ENCODE measurements at regions not wholly inside any gene's neighbourhood (a gene's known extent, or its start where the extent isn't known, plus 50 kb on each side); places are given as distances from the start of the nearest gene placed in this dataset.

- H3K36me3 ChIP-seq (ENCODE audit: control insufficient read depth, insufficient read depth, low read length) = no peaks in the 10 kb centered on the region
- H3K9me3 ChIP-seq (ENCODE audit: control insufficient read depth, insufficient read depth, low read depth, low read length) = no peaks in the 10 kb centered on the region
- ChIA-PET CTCF (interaction anchor here (0.6 kb wide), 1 partner anchor 1115 kb away, joined by 3 read pairs; no protein-coding TSS in a partner anchor), POLR2A (no interaction called here)
- intact Hi-C loops (cut with micrococcal nuclease; ENCODE audit: unreplicated experiment) = no loop called here
- TF ChIP-seq POLR2AphosphoS5 (IDR thresholded peaks at IDR 0.05; ENCODE audit: low read depth, low read length) (no peak), SIN3A (IDR thresholded peaks at IDR 0.05; ENCODE audit: borderline replicate concordance, insufficient read depth, low read depth, low read length) (no peak), CTCF (IDR thresholded peaks at IDR 0.05) (no peak), TCF7L2 (IDR thresholded peaks at IDR 0.05; ENCODE audit: low read depth, low read length) (no peak)
- TF ChIP-seq, protein P1, sequence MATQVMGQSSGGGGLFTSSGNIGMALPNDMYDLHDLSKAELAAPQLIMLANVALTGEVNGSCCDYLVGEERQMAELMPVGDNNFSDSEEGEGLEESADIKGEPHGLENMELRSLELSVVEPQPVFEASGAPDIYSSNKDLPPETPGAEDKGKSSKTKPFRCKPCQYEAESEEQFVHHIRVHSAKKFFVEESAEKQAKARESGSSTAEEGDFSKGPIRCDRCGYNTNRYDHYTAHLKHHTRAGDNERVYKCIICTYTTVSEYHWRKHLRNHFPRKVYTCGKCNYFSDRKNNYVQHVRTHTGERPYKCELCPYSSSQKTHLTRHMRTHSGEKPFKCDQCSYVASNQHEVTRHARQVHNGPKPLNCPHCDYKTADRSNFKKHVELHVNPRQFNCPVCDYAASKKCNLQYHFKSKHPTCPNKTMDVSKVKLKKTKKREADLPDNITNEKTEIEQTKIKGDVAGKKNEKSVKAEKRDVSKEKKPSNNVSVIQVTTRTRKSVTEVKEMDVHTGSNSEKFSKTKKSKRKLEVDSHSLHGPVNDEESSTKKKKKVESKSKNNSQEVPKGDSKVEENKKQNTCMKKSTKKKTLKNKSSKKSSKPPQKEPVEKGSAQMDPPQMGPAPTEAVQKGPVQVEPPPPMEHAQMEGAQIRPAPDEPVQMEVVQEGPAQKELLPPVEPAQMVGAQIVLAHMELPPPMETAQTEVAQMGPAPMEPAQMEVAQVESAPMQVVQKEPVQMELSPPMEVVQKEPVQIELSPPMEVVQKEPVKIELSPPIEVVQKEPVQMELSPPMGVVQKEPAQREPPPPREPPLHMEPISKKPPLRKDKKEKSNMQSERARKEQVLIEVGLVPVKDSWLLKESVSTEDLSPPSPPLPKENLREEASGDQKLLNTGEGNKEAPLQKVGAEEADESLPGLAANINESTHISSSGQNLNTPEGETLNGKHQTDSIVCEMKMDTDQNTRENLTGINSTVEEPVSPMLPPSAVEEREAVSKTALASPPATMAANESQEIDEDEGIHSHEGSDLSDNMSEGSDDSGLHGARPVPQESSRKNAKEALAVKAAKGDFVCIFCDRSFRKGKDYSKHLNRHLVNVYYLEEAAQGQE (IDR thresholded peaks at IDR 0.05; ENCODE audit: insufficient read depth in 1 of 2, low read depth in 2 of 2, low read length in 1 of 2) = no peak
- no peak for ATAC-seq
- no TSS peak for BruUV-seq (replicated peaks)
- in situ Hi-C loops (cut with HindIII; ENCODE audit: low pct_unique_long_range_greater_than_20kb, low sequenced_read_pairs) = no loop called here
- H3K4me3 ChIP-seq (ENCODE audit: low read depth in 2 of 2, low read length in 2 of 2) = no peak overlapping the region
- no peak for DNase-seq (ENCODE audit: low read depth, low spot score)
- H3K4me1 ChIP-seq (ENCODE audit: control insufficient read depth, insufficient read depth, low read length) = no peaks in the 10 kb centered on the region
- no peak overlapping the region for H3K27ac ChIP-seq (ENCODE audit: low read length)
- no peaks in the 10 kb centered on the region; the same call in 1 of the 2 replicates for H3K27me3 ChIP-seq (ENCODE audit: control insufficient read depth, insufficient read depth, low read length)
Observed at GRCh38 chr6:2542858-2543218, 207.9 kb downstream of the MYLK4 start.

DNA sequence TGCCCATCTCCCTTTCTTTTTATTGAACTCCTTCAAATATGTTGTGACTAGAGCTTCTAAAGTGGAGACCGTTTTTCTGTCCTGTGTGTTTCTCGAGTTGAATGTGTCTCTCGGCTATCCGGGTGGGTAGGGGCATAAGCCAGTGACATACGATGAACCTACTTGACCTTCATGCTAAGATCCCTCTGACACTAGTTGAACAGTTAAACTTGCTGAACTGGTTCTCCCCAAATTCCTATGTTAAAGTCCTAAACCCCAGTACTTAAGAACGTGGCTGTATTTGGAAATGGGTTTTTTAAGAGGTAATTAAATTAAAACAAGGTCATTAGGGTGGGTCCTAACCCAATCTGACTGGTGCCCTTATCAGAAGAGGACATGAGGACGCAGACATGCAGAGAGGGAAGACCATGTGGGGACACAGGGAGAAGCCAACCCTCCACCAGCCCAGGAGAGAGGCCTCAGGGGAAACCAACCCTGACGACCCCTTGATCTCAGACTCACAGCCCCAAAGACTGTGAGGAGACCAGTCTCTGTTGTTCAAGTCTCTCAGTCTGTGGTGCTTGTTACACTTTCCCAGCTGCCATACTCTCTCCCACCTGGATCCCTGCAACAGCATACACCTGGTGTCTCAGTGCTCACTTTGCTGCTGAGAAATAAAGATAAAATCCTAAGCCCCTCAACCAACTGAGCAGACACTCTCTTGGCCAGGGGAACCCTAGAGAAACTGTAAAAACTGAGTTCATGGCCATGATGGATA lies 208.4 kb downstream of the MYLK4 start:
- in situ Hi-C loops (cut with HindIII; ENCODE audit: low pct_unique_long_range_greater_than_20kb, low sequenced_read_pairs) = no loop called here
- ChIA-PET POLR2A (no interaction called here), CTCF (no interaction called here)
- H3K36me3 ChIP-seq (ENCODE audit: control insufficient read depth, insufficient read depth, low read length) = no peaks in the 10 kb centered on the region
- no peak for TF ChIP-seq SIN3A (IDR thresholded peaks at IDR 0.05; ENCODE audit: borderline replicate concordance, insufficient read depth, low read depth, low read length)
- TF ChIP-seq CTCF (IDR thresholded peaks at IDR 0.05) = no peak
- TF ChIP-seq, protein P1 (IDR thresholded peaks at IDR 0.05; ENCODE audit: insufficient read depth in 1 of 2, low read depth in 2 of 2, low read length in 1 of 2) = no peak
- no peak for TF ChIP-seq POLR2AphosphoS5 (IDR thresholded peaks at IDR 0.05; ENCODE audit: low read depth, low read length)
- no peak for TF ChIP-seq TCF7L2 (IDR thresholded peaks at IDR 0.05; ENCODE audit: low read depth, low read length)
- no peaks in the 10 kb centered on the region for H3K4me1 ChIP-seq (ENCODE audit: control insufficient read depth, insufficient read depth, low read length)
- no peaks in the 10 kb centered on the region for H3K9me3 ChIP-seq (ENCODE audit: control insufficient read depth, insufficient read depth, low read depth, low read length)
- no TSS peak for BruUV-seq (replicated peaks)
- ATAC-seq (no peak), DNase-seq (ENCODE audit: low read depth, low spot score) (no peak)
- intact Hi-C loops (cut with micrococcal nuclease; ENCODE audit: unreplicated experiment) = no loop called here
- H3K4me3 ChIP-seq (ENCODE audit: low read depth in 2 of 2, low read length in 2 of 2) = no peak overlapping the region
- H3K27me3 ChIP-seq (ENCODE audit: control insufficient read depth, insufficient read depth, low read length) = no peaks in the 10 kb centered on the region; the same call in 1 of the 2 replicates
- H3K27ac ChIP-seq (ENCODE audit: low read length) = no peak overlapping the region

Data from Panc1 (cell line).